ENCODE measurements at regions not wholly inside any gene's neighbourhood (a gene's known extent, or its start where the extent isn't known, plus 50 kb on each side); places are given as distances from the start of the nearest gene placed in this dataset.

- TF ChIP-seq POLR2A (IDR thresholded peaks at IDR 0.05), result no peak
- TF ChIP-seq CTCF (IDR thresholded peaks at IDR 0.05), result no peak
Observed at GRCh38 chr12:115716551-115716950, 560.9 kb downstream of the MED13L start.
